Panc1 (cell line): ENCODE measurements at regions not wholly inside any gene's neighbourhood (a gene's known extent, or its start where the extent isn't known, plus 50 kb on each side); places are given as distances from the start of the nearest gene placed in this dataset.

Experiments used
- POLR2AphosphoS5 ChIP-seq: IDR thresholded peaks from 2 replicates; pipeline ENCODE4 v1.6.1; 2012; ENCODE audit warnings: mild to moderate bottlenecking, low read depth, low read length, moderate library complexity
- SIN3A ChIP-seq: IDR thresholded peaks from 2 replicates; pipeline ENCODE4 v1.6.1; 2012; ENCODE audit warnings: low read depth, mild to moderate bottlenecking, low read length, moderate library complexity, borderline replicate concordance; ENCODE audit not compliant: insufficient read depth
- TCF7L2 ChIP-seq: IDR thresholded peaks from 2 replicates; pipeline ENCODE4 v1.6.1; 2011; ENCODE audit warnings: mild to moderate bottlenecking, low read depth, low read length, inconsistent platforms
- TF ChIP-seq, protein P1 (sequence below): fragments of 450-650 bp; IDR thresholded peaks from 2 replicates; pipeline ENCODE4 v1.5.1; 2017; ENCODE audit warnings: mild to moderate bottlenecking
- TF ChIP-seq, protein P2 (sequence below), 2 experiments: IDR thresholded peaks; 2 replicates each; pipeline ENCODE4 v1.6.1; 2011 to 2012; ENCODE audit warnings: low read depth in 2 of 2, control low read depth in 1 of 2, low read length in 1 of 2, mild to moderate bottlenecking in 1 of 2, moderate library complexity in 1 of 2; ENCODE audit not compliant: insufficient read depth in 1 of 2

DNA sequence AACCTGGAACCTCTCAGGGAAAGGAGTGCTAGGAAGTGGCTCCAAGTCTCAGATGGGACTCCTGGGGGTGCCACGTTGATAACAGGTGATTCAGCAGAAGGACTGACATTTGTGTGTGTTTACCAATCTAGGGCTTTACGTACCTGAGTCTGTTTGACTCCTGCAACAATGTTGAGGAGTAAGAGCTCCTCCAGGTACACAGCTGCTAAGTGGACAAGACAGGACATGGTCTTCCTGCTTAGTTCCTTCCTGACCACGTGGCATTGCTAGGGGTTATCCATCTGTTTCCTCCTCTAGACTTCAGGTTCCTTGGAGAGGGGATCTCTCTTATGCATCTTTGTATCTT lies 164.5 kb upstream of the SLC24A3 start:
- TF ChIP-seq, protein P1, sequence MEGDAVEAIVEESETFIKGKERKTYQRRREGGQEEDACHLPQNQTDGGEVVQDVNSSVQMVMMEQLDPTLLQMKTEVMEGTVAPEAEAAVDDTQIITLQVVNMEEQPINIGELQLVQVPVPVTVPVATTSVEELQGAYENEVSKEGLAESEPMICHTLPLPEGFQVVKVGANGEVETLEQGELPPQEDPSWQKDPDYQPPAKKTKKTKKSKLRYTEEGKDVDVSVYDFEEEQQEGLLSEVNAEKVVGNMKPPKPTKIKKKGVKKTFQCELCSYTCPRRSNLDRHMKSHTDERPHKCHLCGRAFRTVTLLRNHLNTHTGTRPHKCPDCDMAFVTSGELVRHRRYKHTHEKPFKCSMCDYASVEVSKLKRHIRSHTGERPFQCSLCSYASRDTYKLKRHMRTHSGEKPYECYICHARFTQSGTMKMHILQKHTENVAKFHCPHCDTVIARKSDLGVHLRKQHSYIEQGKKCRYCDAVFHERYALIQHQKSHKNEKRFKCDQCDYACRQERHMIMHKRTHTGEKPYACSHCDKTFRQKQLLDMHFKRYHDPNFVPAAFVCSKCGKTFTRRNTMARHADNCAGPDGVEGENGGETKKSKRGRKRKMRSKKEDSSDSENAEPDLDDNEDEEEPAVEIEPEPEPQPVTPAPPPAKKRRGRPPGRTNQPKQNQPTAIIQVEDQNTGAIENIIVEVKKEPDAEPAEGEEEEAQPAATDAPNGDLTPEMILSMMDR: no peak
- TF ChIP-seq POLR2AphosphoS5 (no peak), SIN3A (no peak), TCF7L2 (no peak)
- TF ChIP-seq, protein P2, sequence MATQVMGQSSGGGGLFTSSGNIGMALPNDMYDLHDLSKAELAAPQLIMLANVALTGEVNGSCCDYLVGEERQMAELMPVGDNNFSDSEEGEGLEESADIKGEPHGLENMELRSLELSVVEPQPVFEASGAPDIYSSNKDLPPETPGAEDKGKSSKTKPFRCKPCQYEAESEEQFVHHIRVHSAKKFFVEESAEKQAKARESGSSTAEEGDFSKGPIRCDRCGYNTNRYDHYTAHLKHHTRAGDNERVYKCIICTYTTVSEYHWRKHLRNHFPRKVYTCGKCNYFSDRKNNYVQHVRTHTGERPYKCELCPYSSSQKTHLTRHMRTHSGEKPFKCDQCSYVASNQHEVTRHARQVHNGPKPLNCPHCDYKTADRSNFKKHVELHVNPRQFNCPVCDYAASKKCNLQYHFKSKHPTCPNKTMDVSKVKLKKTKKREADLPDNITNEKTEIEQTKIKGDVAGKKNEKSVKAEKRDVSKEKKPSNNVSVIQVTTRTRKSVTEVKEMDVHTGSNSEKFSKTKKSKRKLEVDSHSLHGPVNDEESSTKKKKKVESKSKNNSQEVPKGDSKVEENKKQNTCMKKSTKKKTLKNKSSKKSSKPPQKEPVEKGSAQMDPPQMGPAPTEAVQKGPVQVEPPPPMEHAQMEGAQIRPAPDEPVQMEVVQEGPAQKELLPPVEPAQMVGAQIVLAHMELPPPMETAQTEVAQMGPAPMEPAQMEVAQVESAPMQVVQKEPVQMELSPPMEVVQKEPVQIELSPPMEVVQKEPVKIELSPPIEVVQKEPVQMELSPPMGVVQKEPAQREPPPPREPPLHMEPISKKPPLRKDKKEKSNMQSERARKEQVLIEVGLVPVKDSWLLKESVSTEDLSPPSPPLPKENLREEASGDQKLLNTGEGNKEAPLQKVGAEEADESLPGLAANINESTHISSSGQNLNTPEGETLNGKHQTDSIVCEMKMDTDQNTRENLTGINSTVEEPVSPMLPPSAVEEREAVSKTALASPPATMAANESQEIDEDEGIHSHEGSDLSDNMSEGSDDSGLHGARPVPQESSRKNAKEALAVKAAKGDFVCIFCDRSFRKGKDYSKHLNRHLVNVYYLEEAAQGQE (IDR thresholded peaks at IDR 0.05; ENCODE audit: insufficient read depth in 1 of 2, low read depth in 2 of 2, low read length in 1 of 2): no peak
